H9 (cell line): ENCODE measurements at regions not wholly inside any gene's neighbourhood (a gene's known extent, or its start where the extent isn't known, plus 50 kb on each side); places are given as distances from the start of the nearest gene placed in this dataset.

Experiments
- DNase-seq: peaks from one replicate; pipeline ENCODE4 v3.0.0-alpha.2; 2017
- H2AFZ ChIP-seq: one replicate; pipeline ENCODE4 v1.6.1; 2013; ENCODE audit warnings: mild to moderate bottlenecking, low read length, control low read depth, moderate library complexity
- H2AK5ac ChIP-seq: 2 replicates; pipeline ENCODE4 v1.6.1; 2013; ENCODE audit warnings: low read length, control low read depth, mixed read lengths; ENCODE audit not compliant: insufficient read length
- H2BK120ac ChIP-seq: one replicate; pipeline ENCODE4 v1.6.1; 2013; ENCODE audit warnings: low read depth, mild to moderate bottlenecking, low read length, control low read depth, inconsistent platforms; ENCODE audit not compliant: poor library complexity, severe bottlenecking
- H2BK12ac ChIP-seq: 2 replicates; pipeline ENCODE4 v1.6.1; 2013; ENCODE audit warnings: low read length, control low read depth, mixed read lengths, low read depth; ENCODE audit not compliant: insufficient read length
- H2BK15ac ChIP-seq: 2 replicates; pipeline ENCODE4 v1.6.1; 2013; ENCODE audit warnings: low read depth, low read length, control low read depth
- H2BK20ac ChIP-seq: one replicate; pipeline ENCODE4 v1.6.1; 2013; ENCODE audit warnings: low read depth, mild to moderate bottlenecking, low read length, control low read depth, inconsistent platforms; ENCODE audit not compliant: poor library complexity, severe bottlenecking
- H2BK5ac ChIP-seq: 2 replicates; pipeline ENCODE4 v1.6.1; 2013; ENCODE audit warnings: low read length, control low read depth, mixed read lengths; ENCODE audit not compliant: insufficient read length
- H3K14ac ChIP-seq: 2 replicates; pipeline ENCODE4 v1.6.1; 2013; ENCODE audit warnings: low read length, control low read depth; ENCODE audit not compliant: insufficient read depth
- H3K18ac ChIP-seq: 2 replicates; pipeline ENCODE4 v1.6.1; 2013; ENCODE audit warnings: low read depth, mild to moderate bottlenecking, mixed read lengths, low read length, control low read depth; ENCODE audit not compliant: insufficient read length
- H3K23ac ChIP-seq: 2 replicates; pipeline ENCODE4 v1.6.1; 2013; ENCODE audit warnings: low read length, control low read depth, mixed read lengths, low read depth; ENCODE audit not compliant: insufficient read length
- H3K23me2 ChIP-seq: 2 replicates; pipeline ENCODE4 v1.6.1; 2013; ENCODE audit warnings: low read depth, mild to moderate bottlenecking, mixed read lengths, low read length, control low read depth; ENCODE audit not compliant: insufficient read length, poor library complexity, severe bottlenecking
- H3K27ac ChIP-seq: 2 replicates; pipeline ENCODE4 v1.5.1; 2013; ENCODE audit warnings: low read length, control low read depth, mixed read lengths, low read depth; ENCODE audit not compliant: insufficient read length
- H3K27me3 ChIP-seq: 2 replicates; pipeline ENCODE4 v1.6.1; 2013; ENCODE audit warnings: low read length, control low read depth, inconsistent platforms; ENCODE audit not compliant: insufficient read depth
- H3K4ac ChIP-seq: 2 replicates; pipeline ENCODE4 v1.6.1; 2013; ENCODE audit warnings: low read depth, mild to moderate bottlenecking, control low read depth, inconsistent platforms, low read length, moderate library complexity
- H3K4me1 ChIP-seq: 2 replicates; pipeline ENCODE4 v1.6.1; 2013; ENCODE audit warnings: low read length, control low read depth, inconsistent platforms; ENCODE audit not compliant: insufficient read depth
- H3K4me2 ChIP-seq: 2 replicates; pipeline ENCODE4 v1.6.1; 2013; ENCODE audit warnings: low read length, control low read depth, mixed read lengths; ENCODE audit not compliant: insufficient read length, insufficient read depth
- H3K56ac ChIP-seq: 2 replicates; pipeline ENCODE4 v1.6.1; 2013; ENCODE audit warnings: low read depth, mild to moderate bottlenecking, mixed read lengths, low read length, control low read depth; ENCODE audit not compliant: insufficient read length
- H3K79me1 ChIP-seq: 2 replicates; pipeline ENCODE4 v1.6.1; 2013; ENCODE audit warnings: low read depth, mild to moderate bottlenecking, moderate library complexity, low read length, control low read depth, inconsistent platforms; ENCODE audit not compliant: insufficient read depth, poor library complexity, severe bottlenecking
- H3K79me2 ChIP-seq: 2 replicates; pipeline ENCODE4 v1.6.1; 2013; ENCODE audit warnings: low read length, control low read depth, inconsistent platforms; ENCODE audit not compliant: insufficient read depth
- H3K9ac ChIP-seq: 2 replicates; pipeline ENCODE4 v1.6.1; 2013; ENCODE audit warnings: low read length, control low read depth, mixed read lengths; ENCODE audit not compliant: insufficient read length; ENCODE audit errors: extremely low read depth
- H3K9me3 ChIP-seq: one replicate; pipeline ENCODE4 v1.6.1; 2013; ENCODE audit warnings: low read depth, low read length, inconsistent platforms; ENCODE audit not compliant: control insufficient read depth
- H3T11ph ChIP-seq: one replicate; pipeline ENCODE4 v1.6.1; 2013; ENCODE audit warnings: mild to moderate bottlenecking, low read length, control low read depth, inconsistent platforms
- H4K20me1 ChIP-seq: one replicate; pipeline ENCODE4 v1.6.1; 2013; ENCODE audit not compliant: control insufficient read depth, insufficient read length, insufficient read depth
- H4K5ac ChIP-seq: 2 replicates; pipeline ENCODE4 v1.6.1; 2013; ENCODE audit warnings: low read depth, mild to moderate bottlenecking, mixed read lengths, low read length, control low read depth; ENCODE audit not compliant: insufficient read length
- H4K8ac ChIP-seq: replicated peaks from 2 replicates; pipeline ENCODE4 v1.6.1; 2013; ENCODE audit warnings: low read length, control low read depth, mixed read lengths, low read depth; ENCODE audit not compliant: insufficient read length
- H4K91ac ChIP-seq: 2 replicates; pipeline ENCODE4 v1.6.1; 2013; ENCODE audit warnings: low read depth, mild to moderate bottlenecking, moderate library complexity, mixed read lengths, low read length, control low read depth; ENCODE audit not compliant: insufficient read length
- H3K27ac Mint-ChIP-seq, 3 experiments: 2 replicates in 2 of 3; 3 replicates in 1 of 3; pipeline ENCODE4 v1.8.0; 2020 to 2021; ENCODE audit warnings: mixed read lengths in 3 of 3, mild to moderate bottlenecking in 1 of 3, moderate library complexity in 1 of 3
- H3K27me3 Mint-ChIP-seq: 2 replicates; pipeline ENCODE4 v1.8.0; 2021; ENCODE audit warnings: low read depth, mild to moderate bottlenecking, moderate library complexity, mixed read lengths
- H3K36me3 Mint-ChIP-seq, 3 experiments: 2 replicates in 2 of 3; 3 replicates in 1 of 3; pipeline ENCODE4 v1.8.0; 2020 to 2021; ENCODE audit warnings: low read depth in 3 of 3, mixed read lengths in 3 of 3; ENCODE audit not compliant: insufficient read depth in 1 of 3
- H3K4me1 Mint-ChIP-seq, 2 experiments: 2 replicates each; pipeline ENCODE4 v1.8.0; 2020; ENCODE audit warnings: mixed read lengths in 2 of 2
- H3K4me3 Mint-ChIP-seq, 2 experiments: 2 replicates in 1 of 2; 3 replicates in 1 of 2; pipeline ENCODE4 v1.8.0; 2020 to 2021; ENCODE audit warnings: mild to moderate bottlenecking in 2 of 2, mixed read lengths in 2 of 2, moderate library complexity in 1 of 2
- H3K9me3 Mint-ChIP-seq, 2 experiments: 2 replicates in 1 of 2; 3 replicates in 1 of 2; pipeline ENCODE4 v1.8.0; 2020; ENCODE audit warnings: mild to moderate bottlenecking in 2 of 2, mixed read lengths in 2 of 2, moderate library complexity in 1 of 2
- CTCF ChIP-seq: fragments of 200-600 bp; sonication (generic); conservative IDR thresholded peaks from 3 replicates; pipeline ENCODE4 v1.8.0; 2021; ENCODE audit warnings: antibody characterized with exemption, mild to moderate bottlenecking
- WGBS: extraction: QIAGEN DNeasy Blood & Tissue Kit; methylation state at CpG from one replicate; pipeline ENCODE4 v1.1.7; 2013; ENCODE audit warnings: missing lambda C conversion rate, low lambda C conversion rate, mixed read lengths; ENCODE audit not compliant: insufficient read length; ENCODE audit errors: extremely low coverage; 5-methylcytosine and 5-hydroxymethylcytosine counted together

GRCh38 chr21:28822486-28823335 lies 170.0 kb downstream of the LTN1 start:
- no peak overlapping the region for H2BK5ac ChIP-seq
- no peak overlapping the region for H3T11ph ChIP-seq
- no peak overlapping the region for H3K27ac Mint-ChIP-seq
- no peak overlapping the region for H3K4me3 Mint-ChIP-seq
- H3K27me3 ChIP-seq, result no peaks in the 10 kb centered on the region
- H3K56ac ChIP-seq, result no peak overlapping the region
- H3K4ac ChIP-seq, result no peak overlapping the region
- H3K9me3 ChIP-seq, result no peaks in the 10 kb centered on the region
- no peak overlapping the region for H3K14ac ChIP-seq
- no peak overlapping the region for H2AK5ac ChIP-seq
- H3K79me2 ChIP-seq, result no peaks in the 10 kb centered on the region
- no peaks in the 10 kb centered on the region for H3K36me3 Mint-ChIP-seq
- H3K23ac ChIP-seq, result no peak overlapping the region
- H3K79me1 ChIP-seq, result no peaks in the 10 kb centered on the region
- no peak overlapping the region for H2BK12ac ChIP-seq
- H3K4me2 ChIP-seq, result no peak overlapping the region
- H3K4me1 ChIP-seq, result no peaks in the 10 kb centered on the region
- H2AFZ ChIP-seq, result no peak overlapping the region
- WGBS, result no CpG with 5 or more reads among the region's 3 CpGs
- H4K91ac ChIP-seq, result no peak overlapping the region
- H4K20me1 ChIP-seq, result no peaks in the 10 kb centered on the region
- H4K8ac ChIP-seq, result no peak overlapping the region
- H3K23me2 ChIP-seq, result no peaks in the 10 kb centered on the region
- no peak for TF ChIP-seq CTCF
- H2BK120ac ChIP-seq, result no peak overlapping the region
- no peak overlapping the region for H3K18ac ChIP-seq
- no peaks in the 10 kb centered on the region for H3K9me3 Mint-ChIP-seq
- no peak overlapping the region for H3K9ac ChIP-seq
- H2BK20ac ChIP-seq, result no peak overlapping the region
- no peaks in the 10 kb centered on the region for H3K4me1 Mint-ChIP-seq
- H3K27ac ChIP-seq, result no peak overlapping the region
- H4K5ac ChIP-seq, result no peak overlapping the region
- no peaks in the 10 kb centered on the region for H3K27me3 Mint-ChIP-seq
- DNase-seq, result no peak
- no peak overlapping the region for H2BK15ac ChIP-seq
